GM18861 (cell line): ENCODE measurements at regions not wholly inside any gene's neighbourhood (a gene's known extent, or its start where the extent isn't known, plus 50 kb on each side); places are given as distances from the start of the nearest gene placed in this dataset.

Source experiments
- ATAC-seq: cut with Tn5 transposase; IDR thresholded peaks from one replicate; pipeline ENCODE4 v1.9.1; 2021; ENCODE audit not compliant: unreplicated experiment

- ATAC-seq: no peak
These were observed 168.8 kb upstream of the ST8SIA2 start for GRCh38 chr15:92224843-92225242.

GRCh38 chr15:92226020-92226612 lies 167.6 kb upstream of the ST8SIA2 start:
- ATAC-seq: no peak

GRCh38 chr15:92228830-92229229 lies 164.9 kb upstream of the ST8SIA2 start:
- no peak for ATAC-seq

GRCh38 chr15:92231461-92231860 lies 162.2 kb upstream of the ST8SIA2 start:
- no peak for ATAC-seq

- no peak for ATAC-seq
These were observed 161.4 kb upstream of the ST8SIA2 start for GRCh38 chr15:92232317-92232716.

GRCh38 chr15:92232876-92233275 lies 160.8 kb upstream of the ST8SIA2 start:
- no peak for ATAC-seq

GRCh38 chr15:92243227-92243626 lies 150.5 kb upstream of the ST8SIA2 start:
- no peak for ATAC-seq

- ATAC-seq: no peak
These were observed 149.0 kb upstream of the ST8SIA2 start for GRCh38 chr15:92244703-92245102.

GRCh38 chr15:92247649-92248242 lies 145.9 kb upstream of the ST8SIA2 start:
- no peak for ATAC-seq

- ATAC-seq: no peak
These were observed 126.6 kb upstream of the ST8SIA2 start for GRCh38 chr15:92266796-92267685.

GRCh38 chr15:92268900-92269299 lies 124.8 kb upstream of the ST8SIA2 start:
- no peak for ATAC-seq

- no peak for ATAC-seq
These were observed 122.5 kb upstream of the ST8SIA2 start for GRCh38 chr15:92271179-92271578.

GRCh38 chr15:92272106-92272505 lies 121.6 kb upstream of the ST8SIA2 start:
- ATAC-seq: no peak

- no peak for ATAC-seq
These were observed 120.4 kb upstream of the ST8SIA2 start for GRCh38 chr15:92273286-92273685.

GRCh38 chr15:92273723-92274122 lies 120.0 kb upstream of the ST8SIA2 start:
- ATAC-seq: no peak

- ATAC-seq: peak; percentile 49
These were observed 115.9 kb upstream of the ST8SIA2 start for GRCh38 chr15:92277776-92278175.

GRCh38 chr15:92283813-92284212 lies 109.9 kb upstream of the ST8SIA2 start:
- ATAC-seq: no peak

- ATAC-seq: peak; percentile 80
These were observed 104.9 kb upstream of the ST8SIA2 start for GRCh38 chr15:92288755-92289154.

GRCh38 chr15:92289733-92290132 lies 103.9 kb upstream of the ST8SIA2 start:
- ATAC-seq: no peak

GRCh38 chr15:92290359-92290992 lies 103.2 kb upstream of the ST8SIA2 start:
- ATAC-seq: no peak

GRCh38 chr15:92291900-92292299 lies 101.8 kb upstream of the ST8SIA2 start:
- ATAC-seq: no peak

GRCh38 chr15:92294759-92295158 lies 98.9 kb upstream of the ST8SIA2 start:
- no peak for ATAC-seq
